Adrenal gland (tissue), 5 donors: ENCODE measurements at regions not wholly inside any gene's neighbourhood (a gene's known extent, or its start where the extent isn't known, plus 50 kb on each side); places are given as distances from the start of the nearest gene placed in this dataset.

Experiments used
- CTCF ChIP-seq, 6 experiments: fragments of 450-650 bp in 4 of 6; fragments of 200-600 bp in 2 of 6; sonication (generic) in 1 of 6; IDR thresholded peaks; 1 replicate in 5 of 6; 2 replicates in 1 of 6; pipeline versions ENCODE4 v1.5.1 to v1.8.0; 2016 to 2021; ENCODE audit warnings: antibody characterized with exemption in 6 of 6, mild to moderate bottlenecking in 2 of 6, moderate library complexity in 1 of 6
- POLR2A ChIP-seq, 2 donors: fragments of 450-650 bp; IDR thresholded peaks; one replicate each; pipeline ENCODE4 v1.6.1; 2017; ENCODE audit warnings: antibody characterized with exemption in 2 of 2, mild to moderate bottlenecking in 2 of 2, moderate library complexity in 1 of 2
- donor health status: DM: no; HTN: no; CAD: no.

- no peak for TF ChIP-seq CTCF (IDR thresholded peaks at IDR 0.05)
- TF ChIP-seq POLR2A (IDR thresholded peaks at IDR 0.05), result no peak
These were observed 153.9 kb upstream of the RFLNA start for GRCh38 chr12:124140944-124141486.
